Ascending aorta (tissue), 2 donors: ENCODE measurements at regions not wholly inside any gene's neighbourhood (a gene's known extent, or its start where the extent isn't known, plus 50 kb on each side); places are given as distances from the start of the nearest gene placed in this dataset.

Source experiments
- DNase-seq, 2 donors: peaks; one replicate each; pipeline ENCODE4 v3.0.0-alpha.2; 2019; ENCODE audit warnings: low spot score in 2 of 2
- H3K27ac ChIP-seq, 2 donors: fragments of 200-600 bp; sonication (generic); one replicate each; pipeline ENCODE4 v1.5.1; 2016 to 2017; ENCODE audit warnings: mild to moderate bottlenecking in 1 of 2
- H3K27me3 ChIP-seq: fragments of 200-600 bp; sonication (generic); one replicate; pipeline ENCODE4 v1.5.1; 2017
- H3K36me3 ChIP-seq, 2 donors: fragments of 200-600 bp; sonication (generic); one replicate each; pipeline ENCODE4 v1.5.1; 2016
- H3K4me1 ChIP-seq, 2 donors: fragments of 200-600 bp; sonication (generic); one replicate each; pipeline ENCODE4 v1.5.1; 2016 to 2017; ENCODE audit warnings: mild to moderate bottlenecking in 1 of 2
- H3K4me3 ChIP-seq, 2 donors: fragments of 200-600 bp; sonication (generic); one replicate each; pipeline ENCODE4 v1.5.1; 2016 to 2017; ENCODE audit warnings: mild to moderate bottlenecking in 1 of 2
- H3K9me3 ChIP-seq, 2 donors: fragments of 200-600 bp; sonication (generic); one replicate each; pipeline ENCODE4 v1.5.1; 2016
- intact Hi-C: fragments of 100-400 bp; cut with DNase I; formaldehyde crosslinking; loops from one replicate; pipeline ENCODE4 v1.15.1; 2023
- TF ChIP-seq, protein P1 (sequence below), 3 experiments: fragments of 200-600 bp in 2 of 3; fragments of 450-650 bp in 1 of 3; sonication (generic) in 2 of 3; IDR thresholded peaks; one replicate each; pipeline ENCODE4 v1.5.1; 2016 to 2019; ENCODE audit warnings: antibody characterized with exemption in 3 of 3, mild to moderate bottlenecking in 1 of 3, moderate library complexity in 1 of 3

DNA sequence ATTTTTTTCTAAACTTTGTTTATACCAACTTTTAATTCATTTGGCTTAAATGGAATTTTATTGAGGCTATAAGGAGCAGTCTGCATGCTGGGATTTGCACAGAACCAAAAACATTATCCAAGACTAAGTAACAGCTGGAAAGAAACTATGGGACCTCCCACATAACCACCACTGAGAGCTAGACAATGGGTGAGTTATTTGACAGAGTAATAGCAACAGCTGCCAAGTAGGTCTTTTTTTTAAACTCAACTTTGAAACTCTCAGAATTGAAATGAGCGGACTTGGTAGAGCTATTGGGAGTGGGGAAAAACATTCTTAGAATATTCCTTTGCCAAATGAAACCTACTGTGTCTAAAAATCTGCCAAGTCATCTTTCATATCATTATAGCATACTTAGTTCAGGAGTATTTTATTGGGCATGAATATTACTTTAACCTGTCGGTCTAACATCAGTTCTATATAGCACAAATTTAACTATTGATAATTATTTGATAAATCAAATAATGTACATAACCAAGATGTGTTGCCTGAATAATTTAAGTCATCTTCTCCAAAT, 1428.0 kb downstream of the PCDH7 start:
- Histone ChIP-seq H3K4me1 (no peaks in the 10 kb centered on the region), H3K9me3 (no peaks in the 10 kb centered on the region), H3K27ac (no peak overlapping the region), H3K36me3 (no peaks in the 10 kb centered on the region), H3K27me3 (no peaks in the 10 kb centered on the region), H3K4me3 (no peak overlapping the region)
- TF ChIP-seq, protein P1, sequence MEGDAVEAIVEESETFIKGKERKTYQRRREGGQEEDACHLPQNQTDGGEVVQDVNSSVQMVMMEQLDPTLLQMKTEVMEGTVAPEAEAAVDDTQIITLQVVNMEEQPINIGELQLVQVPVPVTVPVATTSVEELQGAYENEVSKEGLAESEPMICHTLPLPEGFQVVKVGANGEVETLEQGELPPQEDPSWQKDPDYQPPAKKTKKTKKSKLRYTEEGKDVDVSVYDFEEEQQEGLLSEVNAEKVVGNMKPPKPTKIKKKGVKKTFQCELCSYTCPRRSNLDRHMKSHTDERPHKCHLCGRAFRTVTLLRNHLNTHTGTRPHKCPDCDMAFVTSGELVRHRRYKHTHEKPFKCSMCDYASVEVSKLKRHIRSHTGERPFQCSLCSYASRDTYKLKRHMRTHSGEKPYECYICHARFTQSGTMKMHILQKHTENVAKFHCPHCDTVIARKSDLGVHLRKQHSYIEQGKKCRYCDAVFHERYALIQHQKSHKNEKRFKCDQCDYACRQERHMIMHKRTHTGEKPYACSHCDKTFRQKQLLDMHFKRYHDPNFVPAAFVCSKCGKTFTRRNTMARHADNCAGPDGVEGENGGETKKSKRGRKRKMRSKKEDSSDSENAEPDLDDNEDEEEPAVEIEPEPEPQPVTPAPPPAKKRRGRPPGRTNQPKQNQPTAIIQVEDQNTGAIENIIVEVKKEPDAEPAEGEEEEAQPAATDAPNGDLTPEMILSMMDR (IDR thresholded peaks at IDR 0.05): no peak
- no peak for DNase-seq
- intact Hi-C loops: no loop called here

DNA sequence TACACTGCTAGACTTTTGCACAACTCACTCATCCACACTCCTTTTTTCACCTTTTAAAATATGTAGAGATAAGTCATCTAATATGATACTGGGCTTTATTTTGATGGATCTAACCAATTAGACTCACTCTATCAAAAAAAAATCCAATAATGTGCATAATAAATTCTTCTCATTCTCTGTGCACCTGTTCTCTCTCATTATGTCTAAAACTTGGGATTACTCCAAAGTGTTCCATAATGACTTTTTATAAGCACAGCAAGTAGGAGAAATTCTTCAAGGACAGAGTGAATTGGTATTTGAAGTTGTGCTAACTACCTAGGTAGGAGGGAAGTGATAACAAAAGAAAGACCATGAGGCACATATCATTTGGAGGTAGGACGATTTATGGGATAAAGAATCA, 1438.8 kb downstream of the PCDH7 start:
- H3K4me3 ChIP-seq: no peak overlapping the region
- TF ChIP-seq, protein P1 (IDR thresholded peaks at IDR 0.05): no peak
- no peak overlapping the region for H3K27ac ChIP-seq
- no peaks in the 10 kb centered on the region for H3K4me1 ChIP-seq
- intact Hi-C loops: no loop called here
- H3K36me3 ChIP-seq: no peaks in the 10 kb centered on the region
- no peaks in the 10 kb centered on the region for H3K9me3 ChIP-seq
- no peak for DNase-seq
- no peaks in the 10 kb centered on the region for H3K27me3 ChIP-seq

DNA sequence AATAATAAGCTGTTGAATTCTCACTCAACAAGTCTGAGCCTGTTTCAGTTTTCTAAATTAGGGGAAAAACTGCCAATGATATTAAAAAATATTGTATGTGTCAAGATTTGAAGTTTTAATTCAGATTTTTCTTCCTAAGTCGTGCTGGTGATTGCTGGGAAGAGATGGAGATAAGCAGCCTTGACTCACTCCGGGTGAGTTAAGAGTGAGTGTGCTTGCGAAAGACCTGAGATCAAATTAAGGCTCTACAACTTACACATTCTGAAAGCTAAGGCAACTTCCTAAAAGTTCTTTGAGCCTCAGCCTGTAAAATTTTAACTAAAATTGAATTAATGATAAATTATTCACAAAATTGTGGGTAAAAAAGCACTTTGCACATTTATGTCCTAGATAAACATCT, 1441.2 kb downstream of the PCDH7 start:
- H3K27ac ChIP-seq: no peak overlapping the region
- no peak for DNase-seq
- no peaks in the 10 kb centered on the region for H3K36me3 ChIP-seq
- intact Hi-C loops: no loop called here
- H3K4me3 ChIP-seq: no peak overlapping the region
- H3K4me1 ChIP-seq: no peaks in the 10 kb centered on the region
- TF ChIP-seq, protein P1 (IDR thresholded peaks at IDR 0.05): no peak
- H3K9me3 ChIP-seq: no peaks in the 10 kb centered on the region
- H3K27me3 ChIP-seq: no peaks in the 10 kb centered on the region

DNA sequence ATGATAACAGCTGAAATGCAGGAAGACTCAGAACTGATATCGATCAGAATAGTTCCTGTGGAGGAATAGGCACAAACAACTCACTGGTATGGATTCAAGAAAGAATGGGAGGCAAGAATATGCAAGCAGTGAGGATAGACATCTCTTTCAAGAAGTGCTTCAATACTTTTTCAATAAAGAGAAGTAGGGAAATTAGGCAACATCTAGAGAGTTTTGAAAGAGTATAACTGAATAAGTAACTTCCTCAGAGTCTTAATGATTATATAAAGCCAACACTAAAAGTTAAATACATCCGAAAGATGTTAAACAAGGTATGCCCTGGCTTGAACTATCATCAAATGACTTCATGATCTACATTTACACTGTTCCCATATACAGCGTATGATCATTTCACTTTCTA, 1443.0 kb downstream of the PCDH7 start:
- intact Hi-C loops: no loop called here
- Histone ChIP-seq H3K27me3 (no peaks in the 10 kb centered on the region), H3K27ac (no peak overlapping the region), H3K4me3 (no peak overlapping the region), H3K9me3 (no peaks in the 10 kb centered on the region), H3K36me3 (no peaks in the 10 kb centered on the region), H3K4me1 (no peaks in the 10 kb centered on the region)
- DNase-seq: no peak
- TF ChIP-seq, protein P1 (IDR thresholded peaks at IDR 0.05): no peak

DNA sequence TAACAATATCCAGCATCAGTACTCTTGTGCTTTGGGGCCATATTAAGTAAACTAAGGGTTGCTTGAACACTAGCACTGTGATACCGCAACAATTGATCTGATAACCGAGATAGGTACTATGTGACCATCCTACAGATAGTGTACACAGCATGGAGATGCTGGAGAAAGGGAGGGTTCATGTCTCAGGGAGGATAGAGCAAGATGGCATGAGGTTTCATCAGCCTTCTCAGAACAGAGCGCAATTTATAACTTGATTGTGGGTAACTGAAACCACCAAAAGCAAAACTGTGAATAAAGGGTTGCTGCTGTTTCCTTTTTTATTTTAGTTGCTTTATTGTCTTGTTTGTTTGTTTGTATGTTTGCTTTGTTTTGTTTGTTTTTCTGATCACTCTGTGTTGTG, 1449.7 kb downstream of the PCDH7 start:
- Histone ChIP-seq H3K4me1 (no peaks in the 10 kb centered on the region), H3K36me3 (no peaks in the 10 kb centered on the region), H3K4me3 (no peak overlapping the region), H3K27me3 (no peaks in the 10 kb centered on the region), H3K27ac (no peak overlapping the region), H3K9me3 (no peaks in the 10 kb centered on the region)
- TF ChIP-seq, protein P1 (IDR thresholded peaks at IDR 0.05): no peak
- DNase-seq: no peak
- intact Hi-C loops: no loop called here

- DNase-seq: no peak
- no peaks in the 10 kb centered on the region for H3K27me3 ChIP-seq
- TF ChIP-seq, protein P1 (IDR thresholded peaks at IDR 0.05): no peak
- no peaks in the 10 kb centered on the region for H3K9me3 ChIP-seq
- H3K36me3 ChIP-seq: no peaks in the 10 kb centered on the region
- intact Hi-C loops: no loop called here
- no peak overlapping the region for H3K4me3 ChIP-seq
- H3K4me1 ChIP-seq: no peaks in the 10 kb centered on the region
- H3K27ac ChIP-seq: no peak overlapping the region
Observed at GRCh38 chr4:32172086-32172485, 1451.9 kb downstream of the PCDH7 start.
